ENCODE measurements at regions not wholly inside any gene's neighbourhood (a gene's known extent, or its start where the extent isn't known, plus 50 kb on each side); places are given as distances from the start of the nearest gene placed in this dataset.

- Histone ChIP-seq H2BK15ac (replicated peaks; ENCODE audit: low read depth) (no peak overlapping the region), H4K5ac (ENCODE audit: low read length) (no peak overlapping the region), H3K18ac (ENCODE audit: low read length) (no peak overlapping the region)
These were observed 68.5 kb upstream of the PDE4B start for GRCh38 chr1:65724151-65724550.

GRCh38 chr1:65725064-65725463 is 67.6 kb upstream of the PDE4B start:
- Histone ChIP-seq H3K4me1 (ENCODE audit: control insufficient read depth, low read depth, low read length) (no peaks in the 10 kb centered on the region), H2BK5ac (ENCODE audit: low read length) (no peak overlapping the region), H3K79me1 (ENCODE audit: low read length) (no peaks in the 10 kb centered on the region), H2BK120ac (ENCODE audit: low read depth, low read length) (no peak overlapping the region), H3K79me2 (ENCODE audit: control insufficient read depth, insufficient read depth, low read length) (no peaks in the 10 kb centered on the region), H4K5ac (ENCODE audit: low read length) (no peak overlapping the region), H3K56ac (ENCODE audit: low read length) (no peak overlapping the region), H3K4ac (ENCODE audit: low read depth, low read length) (no peak overlapping the region), H3K27me3 (ENCODE audit: insufficient read depth, low read length, poor library complexity) (no peaks in the 10 kb centered on the region), H2AK5ac (ENCODE audit: low read length) (no peak overlapping the region), H2BK15ac (replicated peaks; ENCODE audit: low read depth) (no peak overlapping the region), H3K36me3 (ENCODE audit: control insufficient read depth, insufficient read depth, low read length) (no peaks in the 10 kb centered on the region), H3K18ac (ENCODE audit: low read length) (no peak overlapping the region), H3K4me2 (ENCODE audit: low read length) (no peak overlapping the region), H4K8ac (ENCODE audit: low read depth, low read length) (no peak overlapping the region), H3K9ac (ENCODE audit: low read length) (no peak overlapping the region), H3K23ac (ENCODE audit: low read length) (no peak overlapping the region), H3K27ac (ENCODE audit: low read depth, low read length) (no peak overlapping the region), H3K4me3 (ENCODE audit: low read length) (no peak overlapping the region)
- no peak for DNase-seq
- no CpG with 5 or more reads among the region's 3 CpGs for WGBS (ENCODE audit: extremely low coverage, insufficient coverage, low lambda C conversion rate)

More at GRCh38 chr1:65724151-65724550, 68.5 kb upstream of the PDE4B start:
- DNase-seq: no peak
- Histone ChIP-seq H3K4me3 (ENCODE audit: low read length) (no peak overlapping the region), H3K79me2 (ENCODE audit: control insufficient read depth, insufficient read depth, low read length) (no peaks in the 10 kb centered on the region), H3K79me1 (ENCODE audit: low read length) (no peaks in the 10 kb centered on the region), H3K4me2 (ENCODE audit: low read length) (no peak overlapping the region), H3K27ac (ENCODE audit: low read depth, low read length) (no peak overlapping the region), H3K4me1 (ENCODE audit: control insufficient read depth, low read depth, low read length) (no peaks in the 10 kb centered on the region), H2BK5ac (ENCODE audit: low read length) (no peak overlapping the region), H3K9ac (ENCODE audit: low read length) (no peak overlapping the region), H4K8ac (ENCODE audit: low read depth, low read length) (no peak overlapping the region), H3K23ac (ENCODE audit: low read length) (no peak overlapping the region), H3K36me3 (ENCODE audit: control insufficient read depth, insufficient read depth, low read length) (no peaks in the 10 kb centered on the region), H3K56ac (ENCODE audit: low read length) (no peak overlapping the region), H3K27me3 (ENCODE audit: insufficient read depth, low read length, poor library complexity) (no peaks in the 10 kb centered on the region), H2BK120ac (ENCODE audit: low read depth, low read length) (no peak overlapping the region), H2AK5ac (ENCODE audit: low read length) (no peak overlapping the region), H3K4ac (ENCODE audit: low read depth, low read length) (no peak overlapping the region)

GRCh38 chr1:65728504-65728903 is 64.2 kb upstream of the PDE4B start:
- no peak overlapping the region for H4K5ac ChIP-seq (ENCODE audit: low read length)
- no peak overlapping the region for H4K8ac ChIP-seq (ENCODE audit: low read depth, low read length)
- no peaks in the 10 kb centered on the region for H3K27me3 ChIP-seq (ENCODE audit: insufficient read depth, low read length, poor library complexity)
- H2AK5ac ChIP-seq (ENCODE audit: low read length): no peak overlapping the region
- no CpG with 5 or more reads among the region's 5 CpGs for WGBS (ENCODE audit: extremely low coverage, insufficient coverage, low lambda C conversion rate)
- no peak overlapping the region for H3K9ac ChIP-seq (ENCODE audit: low read length)
- no peaks in the 10 kb centered on the region for H3K79me1 ChIP-seq (ENCODE audit: low read length)
- H2BK15ac ChIP-seq (replicated peaks; ENCODE audit: low read depth): no peak overlapping the region
- no peak overlapping the region for H2BK120ac ChIP-seq (ENCODE audit: low read depth, low read length)
- no peak overlapping the region for H3K4me2 ChIP-seq (ENCODE audit: low read length)
- H3K79me2 ChIP-seq (ENCODE audit: control insufficient read depth, insufficient read depth, low read length): no peaks in the 10 kb centered on the region
- no peaks in the 10 kb centered on the region for H3K4me1 ChIP-seq (ENCODE audit: control insufficient read depth, low read depth, low read length)
- no peak overlapping the region for H2BK5ac ChIP-seq (ENCODE audit: low read length)
- H3K56ac ChIP-seq (ENCODE audit: low read length): no peak overlapping the region
- H3K36me3 ChIP-seq (ENCODE audit: control insufficient read depth, insufficient read depth, low read length): no peaks in the 10 kb centered on the region
- H3K23ac ChIP-seq (ENCODE audit: low read length): no peak overlapping the region
- H3K4ac ChIP-seq (ENCODE audit: low read depth, low read length): no peak overlapping the region
- DNase-seq: peak; percentile 37
- no peak overlapping the region for H3K27ac ChIP-seq (ENCODE audit: low read depth, low read length)
- H3K18ac ChIP-seq (ENCODE audit: low read length): no peak overlapping the region
- no peak overlapping the region for H3K4me3 ChIP-seq (ENCODE audit: low read length)

GRCh38 chr1:65729259-65729658 is 63.4 kb upstream of the PDE4B start:
- Histone ChIP-seq H3K4me2 (ENCODE audit: low read length) (no peak overlapping the region), H3K9ac (ENCODE audit: low read length) (no peak overlapping the region), H3K56ac (ENCODE audit: low read length) (no peak overlapping the region), H3K4ac (ENCODE audit: low read depth, low read length) (no peak overlapping the region), H3K79me2 (ENCODE audit: control insufficient read depth, insufficient read depth, low read length) (no peaks in the 10 kb centered on the region), H2BK15ac (replicated peaks; ENCODE audit: low read depth) (no peak overlapping the region), H4K5ac (ENCODE audit: low read length) (no peak overlapping the region), H3K23ac (ENCODE audit: low read length) (no peak overlapping the region), H2AK5ac (ENCODE audit: low read length) (no peak overlapping the region), H3K27me3 (ENCODE audit: insufficient read depth, low read length, poor library complexity) (no peaks in the 10 kb centered on the region), H3K18ac (ENCODE audit: low read length) (no peak overlapping the region), H3K27ac (ENCODE audit: low read depth, low read length) (no peak overlapping the region), H3K4me3 (ENCODE audit: low read length) (no peak overlapping the region), H2BK120ac (ENCODE audit: low read depth, low read length) (no peak overlapping the region), H3K79me1 (ENCODE audit: low read length) (no peaks in the 10 kb centered on the region), H4K8ac (ENCODE audit: low read depth, low read length) (no peak overlapping the region), H3K4me1 (ENCODE audit: control insufficient read depth, low read depth, low read length) (no peaks in the 10 kb centered on the region), H2BK5ac (ENCODE audit: low read length) (no peak overlapping the region), H3K36me3 (ENCODE audit: control insufficient read depth, insufficient read depth, low read length) (no peaks in the 10 kb centered on the region)
- DNase-seq: no peak
- WGBS (ENCODE audit: extremely low coverage, insufficient coverage, low lambda C conversion rate): no CpG with 5 or more reads among the region's 2 CpGs

- Histone ChIP-seq H3K4me3 (ENCODE audit: low read length) (no peak overlapping the region), H3K79me2 (ENCODE audit: control insufficient read depth, insufficient read depth, low read length) (no peaks in the 10 kb centered on the region), H3K27me3 (ENCODE audit: insufficient read depth, low read length, poor library complexity) (no peaks in the 10 kb centered on the region), H3K4me2 (ENCODE audit: low read length) (no peak overlapping the region), H2BK15ac (replicated peaks; ENCODE audit: low read depth) (no peak overlapping the region), H3K56ac (ENCODE audit: low read length) (no peak overlapping the region), H4K5ac (ENCODE audit: low read length) (no peak overlapping the region), H3K4ac (ENCODE audit: low read depth, low read length) (no peak overlapping the region), H4K8ac (ENCODE audit: low read depth, low read length) (no peak overlapping the region), H3K27ac (ENCODE audit: low read depth, low read length) (no peak overlapping the region), H3K9ac (ENCODE audit: low read length) (no peak overlapping the region), H2BK5ac (ENCODE audit: low read length) (no peak overlapping the region), H3K4me1 (ENCODE audit: control insufficient read depth, low read depth, low read length) (no peaks in the 10 kb centered on the region), H3K18ac (ENCODE audit: low read length) (no peak overlapping the region), H3K23ac (ENCODE audit: low read length) (no peak overlapping the region), H2AK5ac (ENCODE audit: low read length) (no peak overlapping the region), H2BK120ac (ENCODE audit: low read depth, low read length) (no peak overlapping the region), H3K79me1 (ENCODE audit: low read length) (no peaks in the 10 kb centered on the region), H3K36me3 (ENCODE audit: control insufficient read depth, insufficient read depth, low read length) (no peaks in the 10 kb centered on the region)
- no peak for DNase-seq
- no CpG with 5 or more reads among the region's 2 CpGs for WGBS (ENCODE audit: extremely low coverage, insufficient coverage, low lambda C conversion rate)
These were observed 57.7 kb upstream of the PDE4B start for GRCh38 chr1:65734979-65735378.

- H3K23ac ChIP-seq (ENCODE audit: low read length): no peak overlapping the region
- H4K5ac ChIP-seq (ENCODE audit: low read length): no peak overlapping the region
- no peak overlapping the region for H2BK15ac ChIP-seq (replicated peaks; ENCODE audit: low read depth)
- no peak overlapping the region for H3K4me3 ChIP-seq (ENCODE audit: low read length)
- H2BK5ac ChIP-seq (ENCODE audit: low read length): no peak overlapping the region
- H3K79me2 ChIP-seq (ENCODE audit: control insufficient read depth, insufficient read depth, low read length): no peaks in the 10 kb centered on the region
- no peak overlapping the region for H3K4ac ChIP-seq (ENCODE audit: low read depth, low read length)
- no peak overlapping the region for H3K18ac ChIP-seq (ENCODE audit: low read length)
- no peak overlapping the region for H4K8ac ChIP-seq (ENCODE audit: low read depth, low read length)
- H3K27ac ChIP-seq (ENCODE audit: low read depth, low read length): no peak overlapping the region
- no CpG with 5 or more reads among the region's 2 CpGs for WGBS (ENCODE audit: extremely low coverage, insufficient coverage, low lambda C conversion rate)
- no peak for DNase-seq
- no peak overlapping the region for H3K9ac ChIP-seq (ENCODE audit: low read length)
- H3K56ac ChIP-seq (ENCODE audit: low read length): no peak overlapping the region
- no peaks in the 10 kb centered on the region for H3K36me3 ChIP-seq (ENCODE audit: control insufficient read depth, insufficient read depth, low read length)
- no peaks in the 10 kb centered on the region for H3K79me1 ChIP-seq (ENCODE audit: low read length)
- H2AK5ac ChIP-seq (ENCODE audit: low read length): no peak overlapping the region
- H3K27me3 ChIP-seq (ENCODE audit: insufficient read depth, low read length, poor library complexity): no peaks in the 10 kb centered on the region
- H3K4me1 ChIP-seq (ENCODE audit: control insufficient read depth, low read depth, low read length): no peaks in the 10 kb centered on the region
- H2BK120ac ChIP-seq (ENCODE audit: low read depth, low read length): no peak overlapping the region
- H3K4me2 ChIP-seq (ENCODE audit: low read length): no peak overlapping the region
These were observed 50.7 kb upstream of the PDE4B start for GRCh38 chr1:65741993-65742392.
